ENCODE measurements at regions not wholly inside any gene's neighbourhood (a gene's known extent, or its start where the extent isn't known, plus 50 kb on each side); places are given as distances from the start of the nearest gene placed in this dataset.

DNA sequence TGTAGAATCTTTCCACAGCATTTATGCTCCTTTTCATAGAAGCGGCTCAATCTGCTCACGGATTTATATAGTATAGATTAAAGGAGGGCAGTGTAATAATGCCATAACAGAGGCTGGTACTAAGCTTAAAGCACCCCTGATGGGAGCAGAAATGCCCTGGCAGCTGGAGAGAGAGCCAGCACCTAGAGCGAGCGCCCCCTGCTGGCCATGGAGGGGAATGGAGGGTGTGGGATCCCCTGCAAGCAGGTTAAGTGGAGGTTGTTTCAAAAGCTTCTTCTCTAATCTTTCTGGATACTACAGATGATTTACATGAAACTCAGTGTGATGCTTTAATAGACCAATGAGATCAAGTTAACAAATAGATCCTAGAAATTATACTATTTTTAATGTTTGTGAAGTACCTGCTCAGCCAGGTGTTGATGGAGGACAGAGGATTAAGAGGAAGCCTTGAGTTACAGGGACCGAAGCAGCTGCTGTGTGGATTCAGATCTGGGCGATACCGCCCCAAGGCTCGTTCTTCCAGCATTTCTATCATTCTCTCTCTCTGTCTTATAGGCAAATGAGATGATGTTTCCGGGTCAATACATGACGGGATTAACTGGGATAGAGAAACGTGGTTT, 1519.3 kb upstream of the TMEM132C start:
- no peak overlapping the region for H3K27ac ChIP-seq (ENCODE audit: low read depth in 1 of 2, low read length in 1 of 2)
- 51 to 52% methylated on average over 11 of the region's 11 CpGs for WGBS, 2 donors
- ATAC-seq (ENCODE audit: insufficient read depth, low FRiP score), result no peak
- no peak overlapping the region for H3K9ac ChIP-seq (ENCODE audit: insufficient read depth in 1 of 2, low read length in 2 of 2)
- no peaks in the 10 kb centered on the region for H3K27me3 ChIP-seq (ENCODE audit: control insufficient read depth in 3 of 3, insufficient read depth in 3 of 3, low read length in 2 of 3)
- TF ChIP-seq CTCF (IDR thresholded peaks at IDR 0.05; ENCODE audit: control extremely low read depth, extremely low read depth), result peak; percentile 46
- no peak overlapping the region for H3K4me3 ChIP-seq
- no peaks in the 10 kb centered on the region for H3K9me3 ChIP-seq (ENCODE audit: control insufficient read depth in 4 of 4, insufficient read depth in 3 of 4, low read length in 3 of 4)
- H3K36me3 ChIP-seq (ENCODE audit: control insufficient read depth in 4 of 4, insufficient read depth in 4 of 4, low read length in 4 of 4), result no peaks in the 10 kb centered on the region
- DNase-seq, result peak; percentile 5 to 21 (median 14)
- no peaks in the 10 kb centered on the region for H3K4me1 ChIP-seq (ENCODE audit: control insufficient read depth in 5 of 5, insufficient read depth in 5 of 5, low read length in 5 of 5)

- TF ChIP-seq CTCF (IDR thresholded peaks at IDR 0.05; ENCODE audit: control extremely low read depth, extremely low read depth), result no peak
- no peak overlapping the region for H3K4me3 ChIP-seq
- no peak overlapping the region for H3K27ac ChIP-seq (ENCODE audit: low read depth in 1 of 2, low read length in 1 of 2)
- no peak for ATAC-seq (ENCODE audit: insufficient read depth, low FRiP score)
- no peaks in the 10 kb centered on the region for H3K27me3 ChIP-seq (ENCODE audit: control insufficient read depth in 3 of 3, insufficient read depth in 3 of 3, low read length in 2 of 3)
- H3K4me1 ChIP-seq (ENCODE audit: control insufficient read depth in 5 of 5, insufficient read depth in 5 of 5, low read length in 5 of 5), result no peaks in the 10 kb centered on the region
- DNase-seq, result peak in 1 of 3 donors; percentile 3
- no peaks in the 10 kb centered on the region for H3K9me3 ChIP-seq (ENCODE audit: control insufficient read depth in 4 of 4, insufficient read depth in 3 of 4, low read length in 3 of 4)
- no peak overlapping the region for H3K9ac ChIP-seq (ENCODE audit: insufficient read depth in 1 of 2, low read length in 2 of 2)
- no peaks in the 10 kb centered on the region for H3K36me3 ChIP-seq (ENCODE audit: control insufficient read depth in 4 of 4, insufficient read depth in 4 of 4, low read length in 4 of 4)
- 69 to 74% methylated on average over 4 of the region's 4 CpGs for WGBS, 2 donors
These were observed 1514.9 kb upstream of the TMEM132C start for GRCh38 chr12:126752021-126752420.

DNA sequence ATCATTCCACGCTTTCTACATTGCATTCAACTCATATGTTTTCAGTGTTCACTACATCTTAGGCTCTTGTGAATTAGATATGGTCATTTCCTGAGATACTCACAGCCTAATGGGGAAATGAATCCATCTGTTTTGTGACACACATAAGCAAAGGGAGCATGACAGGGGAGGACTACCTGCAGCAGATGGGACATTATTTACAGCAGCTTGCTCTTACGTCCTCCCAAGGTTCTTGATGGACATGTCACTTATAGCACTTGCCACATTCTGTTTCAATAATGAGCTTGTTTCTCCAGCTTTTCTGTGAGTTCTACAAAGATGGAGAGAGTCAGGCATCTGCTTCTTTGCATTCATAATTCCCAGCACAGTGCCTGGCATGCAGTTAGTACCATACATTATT, 1509.6 kb upstream of the TMEM132C start:
- Histone ChIP-seq H3K4me3 (no peak overlapping the region), H3K9me3 (ENCODE audit: control insufficient read depth in 4 of 4, insufficient read depth in 3 of 4, low read length in 3 of 4) (no peaks in the 10 kb centered on the region), H3K4me1 (ENCODE audit: control insufficient read depth in 5 of 5, insufficient read depth in 5 of 5, low read length in 5 of 5) (no peaks in the 10 kb centered on the region), H3K27me3 (ENCODE audit: control insufficient read depth in 3 of 3, insufficient read depth in 3 of 3, low read length in 2 of 3) (no peaks in the 10 kb centered on the region), H3K9ac (ENCODE audit: insufficient read depth in 1 of 2, low read length in 2 of 2) (no peak overlapping the region), H3K27ac (ENCODE audit: low read depth in 1 of 2, low read length in 1 of 2) (no peak overlapping the region), H3K36me3 (ENCODE audit: control insufficient read depth in 4 of 4, insufficient read depth in 4 of 4, low read length in 4 of 4) (no peaks in the 10 kb centered on the region)
- WGBS, 2 donors, result 73 to 81% methylated on average over 2 of the region's 2 CpGs
- no peak for TF ChIP-seq CTCF (IDR thresholded peaks at IDR 0.05; ENCODE audit: control extremely low read depth, extremely low read depth)
- DNase-seq (no peak), ATAC-seq (ENCODE audit: insufficient read depth, low FRiP score) (no peak)

GRCh38 chr12:126760092-126760491, 1506.9 kb upstream of the TMEM132C start:
- H3K27ac ChIP-seq (ENCODE audit: low read depth in 1 of 2, low read length in 1 of 2), result no peak overlapping the region
- no peak for DNase-seq
- no peak for ATAC-seq (ENCODE audit: insufficient read depth, low FRiP score)
- H3K9ac ChIP-seq (ENCODE audit: insufficient read depth in 1 of 2, low read length in 2 of 2), result no peak overlapping the region
- H3K4me1 ChIP-seq (ENCODE audit: control insufficient read depth in 5 of 5, insufficient read depth in 5 of 5, low read length in 5 of 5), result no peaks in the 10 kb centered on the region
- no peaks in the 10 kb centered on the region for H3K27me3 ChIP-seq (ENCODE audit: control insufficient read depth in 3 of 3, insufficient read depth in 3 of 3, low read length in 2 of 3)
- 52 to 82% methylated on average over 3 of the region's 3 CpGs for WGBS, 2 donors
- H3K9me3 ChIP-seq (ENCODE audit: control insufficient read depth in 4 of 4, insufficient read depth in 3 of 4, low read length in 3 of 4), result peaks cover 0 to 13% (median 9%) of the 10 kb centered on the region in 4 donors
- no peak overlapping the region for H3K4me3 ChIP-seq
- no peaks in the 10 kb centered on the region for H3K36me3 ChIP-seq (ENCODE audit: control insufficient read depth in 4 of 4, insufficient read depth in 4 of 4, low read length in 4 of 4)
- no peak for TF ChIP-seq CTCF (IDR thresholded peaks at IDR 0.05; ENCODE audit: control extremely low read depth, extremely low read depth)
